ENCODE measurements at regions not wholly inside any gene's neighbourhood (a gene's known extent, or its start where the extent isn't known, plus 50 kb on each side); places are given as distances from the start of the nearest gene placed in this dataset.

DNA sequence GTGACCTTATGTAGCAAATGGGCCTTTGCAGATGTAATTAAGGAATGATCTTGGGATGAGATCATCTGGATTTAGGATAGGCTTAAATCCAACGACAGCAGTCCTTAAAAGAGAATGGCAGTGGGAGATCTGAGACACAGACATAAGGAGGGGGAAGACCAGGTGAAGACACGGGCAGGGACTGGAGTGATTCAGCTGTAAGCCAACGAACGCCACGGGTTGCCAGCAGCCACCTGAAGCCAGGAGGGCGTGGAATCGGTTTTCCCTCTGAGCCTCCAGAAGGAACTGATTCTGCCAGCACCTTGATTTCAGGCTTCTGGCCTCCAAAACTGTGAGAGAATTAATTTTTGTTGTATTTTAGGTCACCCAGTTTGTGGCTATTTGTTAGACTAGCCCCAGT, 218.6 kb upstream of the ANKRD55 start:
- DNase-seq = no peak

DNA sequence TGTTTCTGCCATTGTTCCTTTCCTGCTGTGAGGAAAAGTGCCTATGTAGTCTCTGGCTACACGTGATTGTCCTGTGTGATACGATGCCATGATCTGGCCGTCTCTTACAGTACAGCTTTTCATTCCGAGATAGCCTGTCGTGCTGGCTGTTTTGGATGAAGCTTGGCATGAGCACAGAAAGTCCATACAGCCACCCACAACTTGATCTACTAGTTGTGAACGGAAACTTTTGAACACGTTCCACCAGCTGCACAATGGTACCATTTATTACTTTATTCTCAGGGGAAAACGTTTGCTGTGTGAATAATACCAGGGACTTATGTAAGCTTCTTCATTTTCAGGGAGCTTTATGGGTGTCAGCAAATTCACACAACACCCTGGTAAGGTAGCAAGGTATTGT, 217.6 kb upstream of the ANKRD55 start:
- DNase-seq = no peak

DNA sequence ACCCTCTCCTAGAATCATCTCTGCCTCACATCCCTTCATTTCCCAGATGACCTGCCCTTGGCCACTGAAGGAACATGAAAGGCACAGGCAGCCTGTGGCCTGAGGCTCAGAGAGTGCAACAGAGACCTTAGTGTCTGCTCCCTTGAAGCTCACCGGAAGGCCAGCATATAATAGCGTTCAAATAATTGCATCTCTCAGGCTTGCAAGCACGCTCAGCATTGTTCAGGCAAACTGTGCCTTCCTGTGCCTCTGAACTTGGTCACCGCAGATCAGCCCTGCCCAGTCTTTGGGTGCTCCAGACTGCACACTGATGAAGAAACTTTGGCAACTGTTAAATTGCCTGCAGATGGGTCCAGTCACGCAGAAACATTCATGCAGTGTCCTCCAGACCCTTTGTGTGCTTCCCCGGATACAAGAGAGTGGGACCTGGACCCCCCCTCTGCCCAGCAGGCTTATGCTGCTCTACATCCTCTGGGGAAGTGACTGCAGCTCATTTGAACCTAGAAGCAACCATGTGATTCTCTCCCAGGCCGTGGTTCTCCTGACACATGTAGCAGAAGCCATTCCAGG, 216.0 kb upstream of the ANKRD55 start:
- no peak for DNase-seq

DNA sequence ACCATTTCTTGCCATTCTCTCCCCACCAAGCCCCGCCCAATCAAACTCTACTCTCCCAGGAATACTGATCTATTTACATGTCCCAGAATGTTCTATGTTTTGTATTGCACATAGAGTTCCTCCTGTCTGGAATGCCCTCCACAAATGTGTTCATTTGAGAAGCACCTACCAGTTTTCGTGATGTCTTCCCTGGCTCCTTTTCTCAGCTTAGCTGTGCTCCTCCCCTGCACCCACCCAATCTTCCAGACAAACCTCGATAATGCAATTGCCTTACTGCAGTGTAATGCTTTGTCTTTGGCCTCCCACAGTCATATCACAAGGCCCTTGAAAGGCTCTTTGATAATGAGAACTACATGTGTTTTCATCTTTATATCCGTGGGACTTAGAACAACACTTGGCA, 214.5 kb upstream of the ANKRD55 start:
- no peak for DNase-seq

DNA sequence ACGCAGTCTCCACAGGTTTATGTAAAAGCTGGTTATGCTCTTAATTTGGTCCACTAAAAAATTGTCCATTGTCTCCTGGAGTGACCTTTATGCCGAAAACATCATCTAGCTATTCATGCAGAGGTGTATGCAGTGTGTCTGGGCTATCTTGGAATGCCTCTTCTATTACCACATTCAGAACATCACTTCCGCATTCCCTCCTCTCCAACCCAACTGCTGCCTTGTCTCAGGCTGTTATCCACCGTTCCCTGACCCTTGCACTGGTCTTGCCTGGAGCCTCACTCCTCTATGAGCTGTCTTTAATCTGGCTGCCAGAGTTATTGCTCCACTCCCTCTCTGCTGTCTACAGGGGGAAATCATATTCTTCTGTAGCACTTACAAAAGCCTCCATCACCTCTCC, 214.1 kb upstream of the ANKRD55 start:
- no peak for DNase-seq

DNA sequence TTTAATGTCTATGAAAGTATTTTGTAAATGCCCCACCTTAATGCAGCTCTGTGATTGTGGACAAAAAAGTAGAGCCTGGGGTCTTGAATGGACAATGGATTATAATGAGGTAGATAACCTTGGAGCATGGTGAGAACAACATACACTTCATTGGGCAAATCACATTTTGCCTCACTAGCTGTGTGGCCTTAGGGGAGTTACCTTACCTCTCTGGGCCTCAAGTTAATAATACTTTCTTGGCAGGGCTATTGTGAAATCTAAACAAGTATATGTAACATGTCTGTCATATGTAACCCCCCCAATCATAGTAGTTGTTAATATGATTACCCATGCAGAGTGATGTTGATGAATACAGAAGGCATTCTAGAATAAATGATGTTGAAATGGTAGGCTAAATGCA, 213.6 kb upstream of the ANKRD55 start:
- no peak for DNase-seq

DNA sequence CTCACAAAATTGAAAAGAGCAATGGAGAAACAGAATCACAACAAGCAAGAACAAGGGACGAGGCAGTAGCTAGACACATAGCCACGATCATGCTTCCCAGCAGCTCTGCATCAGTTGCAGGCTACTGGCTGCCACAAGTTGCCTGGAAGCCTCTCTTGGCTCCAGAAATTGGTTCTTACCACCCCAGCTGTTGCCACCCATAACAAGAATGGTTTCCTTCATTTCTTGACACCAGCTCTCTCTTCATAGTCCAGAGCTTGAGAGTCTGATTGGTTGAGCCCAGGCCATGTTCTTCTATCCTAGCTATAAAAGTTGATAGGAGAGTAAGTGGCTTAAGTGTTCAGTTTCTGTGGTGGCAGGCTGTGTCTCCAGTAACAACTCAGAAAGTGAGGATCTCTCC, 210.7 kb upstream of the ANKRD55 start:
- no peak for DNase-seq

DNA sequence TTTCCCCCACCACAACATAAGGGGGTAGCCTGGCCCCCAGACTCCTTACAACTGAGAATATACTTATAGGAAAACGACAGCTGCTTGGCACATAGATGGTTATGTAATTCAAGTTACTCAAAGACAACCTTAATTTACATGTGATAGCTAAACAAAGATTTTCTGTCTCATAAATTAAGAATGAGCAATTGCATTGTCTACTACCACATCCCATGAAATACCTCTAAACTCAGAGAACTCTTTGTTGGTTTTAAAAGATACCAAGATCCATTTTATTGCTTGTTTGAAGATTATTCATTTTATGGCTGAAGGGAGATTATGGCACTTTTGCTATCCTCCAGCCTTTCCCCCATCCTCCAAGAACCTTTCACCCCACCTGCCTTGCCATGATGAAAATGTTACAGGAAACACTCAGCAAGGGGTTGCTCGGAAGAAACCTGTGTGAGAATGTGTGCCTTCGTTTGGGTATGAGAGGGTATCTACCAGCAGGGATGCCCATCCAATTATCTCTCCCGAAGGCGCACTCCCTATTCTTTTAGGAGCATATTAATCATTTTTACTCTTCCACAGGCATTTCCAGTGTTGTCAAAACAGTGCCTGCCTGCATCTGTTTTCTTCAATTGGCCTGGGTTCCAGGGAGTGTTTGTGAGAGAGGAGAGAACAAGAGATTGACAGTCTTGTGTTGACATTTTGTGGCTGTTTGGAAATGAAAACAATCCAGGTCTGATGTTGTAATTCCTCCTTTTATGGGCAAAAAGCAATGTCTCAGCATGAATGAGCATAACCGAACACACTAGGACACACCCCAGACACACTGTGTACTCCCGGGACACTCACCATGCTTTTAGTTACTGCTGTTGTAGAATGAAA, 208.0 kb upstream of the ANKRD55 start:
- no peak for DNase-seq

DNA sequence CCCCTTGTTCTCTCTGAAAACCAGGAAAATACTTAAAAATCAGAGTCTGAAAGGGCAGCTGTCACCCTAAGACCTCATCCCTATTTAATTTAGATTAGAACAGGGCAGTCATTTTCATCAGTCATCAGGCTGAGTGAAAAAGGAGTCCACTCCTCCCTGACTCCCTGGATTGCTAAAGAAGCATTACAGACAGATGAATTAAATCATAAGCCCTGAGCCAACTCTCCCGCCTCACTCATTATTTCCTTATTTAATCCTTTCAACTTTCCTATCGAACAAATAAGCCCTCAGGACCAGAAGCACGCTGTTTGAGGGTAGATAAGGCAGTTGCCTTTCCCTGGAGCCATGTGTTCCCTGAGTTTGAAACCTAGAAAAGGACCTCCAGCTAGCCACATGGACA, 201.9 kb upstream of the ANKRD55 start:
- DNase-seq = no peak

DNA sequence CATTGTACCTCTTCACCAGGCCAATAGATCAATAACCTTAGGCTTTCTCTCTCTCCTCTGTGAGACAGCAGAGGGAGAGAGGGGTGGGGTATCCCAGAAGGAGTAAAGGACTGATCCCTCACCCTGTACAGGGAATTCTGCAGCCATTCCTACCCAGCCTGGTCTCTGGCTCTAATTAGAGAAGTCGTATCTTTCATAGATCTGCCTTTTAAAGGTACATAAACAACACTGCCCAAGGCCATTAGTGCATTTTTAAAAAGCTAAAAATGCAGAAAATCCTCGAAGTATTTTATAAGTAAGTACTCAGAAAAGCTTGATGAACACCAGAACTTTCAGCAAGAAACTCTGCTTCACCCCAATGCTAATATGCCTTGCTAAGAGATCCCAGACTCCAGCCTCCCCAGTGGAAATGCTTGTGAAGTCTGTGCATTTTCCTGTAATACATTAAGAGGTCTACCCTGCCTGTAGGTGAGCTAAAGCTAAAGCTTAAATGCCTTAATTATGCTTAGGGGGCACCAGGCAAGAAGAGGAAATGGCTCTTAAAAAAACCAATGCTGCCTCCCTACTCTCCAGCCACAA, 200.0 kb upstream of the ANKRD55 start:
- DNase-seq = no peak

DNA sequence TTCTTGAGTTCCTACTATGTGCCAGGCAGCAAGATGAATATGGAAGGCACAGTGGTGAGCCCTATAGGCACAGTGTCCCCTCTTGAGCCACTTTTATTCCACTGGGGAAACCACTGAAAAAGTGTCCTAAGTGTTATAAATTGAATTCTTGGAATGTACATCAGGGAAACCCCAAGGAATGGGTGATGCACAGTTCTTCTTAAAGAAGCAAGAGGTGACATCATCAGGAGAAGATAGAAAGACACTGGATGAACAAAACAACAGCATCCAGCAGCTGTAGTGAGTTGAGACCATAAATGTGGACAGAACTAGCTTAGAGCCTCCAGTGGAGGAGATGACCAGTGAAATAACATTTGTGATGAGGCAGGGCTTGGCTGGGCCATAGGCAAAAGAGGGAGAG, 199.2 kb upstream of the ANKRD55 start:
- DNase-seq = no peak

DNA sequence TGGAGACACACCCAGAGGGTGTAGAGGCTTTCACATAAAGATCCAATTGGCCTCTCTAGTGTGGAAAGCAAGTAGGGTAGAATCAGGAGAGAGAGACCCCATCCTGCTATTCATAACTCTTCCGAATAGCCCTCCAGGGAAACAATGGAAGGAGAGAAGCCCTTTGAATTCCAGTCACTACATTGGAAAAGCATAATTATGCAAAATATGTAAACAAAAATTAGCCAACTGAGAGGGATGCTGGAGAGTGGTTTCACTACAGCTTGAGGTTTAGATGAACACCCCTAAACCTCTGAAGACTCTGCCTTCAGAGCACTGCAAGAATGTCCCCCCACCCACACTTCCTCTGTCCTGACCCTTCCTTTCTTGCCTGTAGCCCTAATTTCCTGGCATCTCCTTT, 197.3 kb upstream of the ANKRD55 start:
- no peak for DNase-seq

DNA sequence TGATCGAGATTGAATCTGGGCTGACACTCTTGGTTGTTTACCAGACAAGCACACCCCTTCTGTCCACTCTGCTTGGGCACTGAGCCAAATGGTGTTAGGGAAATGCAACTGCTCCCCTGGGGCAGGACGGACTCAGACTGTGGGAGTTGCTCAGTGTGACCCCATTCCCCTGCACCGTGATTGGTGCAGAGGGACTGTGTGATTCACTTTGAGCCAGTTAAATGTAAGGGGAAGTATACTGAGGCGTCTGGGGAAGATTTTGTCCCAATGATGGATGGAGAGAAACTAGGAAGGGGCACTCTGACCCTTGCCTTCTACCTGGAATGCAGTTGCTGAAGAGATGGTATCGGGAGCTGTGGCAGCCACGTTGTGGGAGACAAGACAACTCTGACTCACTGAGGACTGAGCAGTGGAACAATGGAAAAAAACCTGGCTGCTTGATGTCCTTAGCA, 196.0 kb upstream of the ANKRD55 start:
- DNase-seq = no peak

DNA sequence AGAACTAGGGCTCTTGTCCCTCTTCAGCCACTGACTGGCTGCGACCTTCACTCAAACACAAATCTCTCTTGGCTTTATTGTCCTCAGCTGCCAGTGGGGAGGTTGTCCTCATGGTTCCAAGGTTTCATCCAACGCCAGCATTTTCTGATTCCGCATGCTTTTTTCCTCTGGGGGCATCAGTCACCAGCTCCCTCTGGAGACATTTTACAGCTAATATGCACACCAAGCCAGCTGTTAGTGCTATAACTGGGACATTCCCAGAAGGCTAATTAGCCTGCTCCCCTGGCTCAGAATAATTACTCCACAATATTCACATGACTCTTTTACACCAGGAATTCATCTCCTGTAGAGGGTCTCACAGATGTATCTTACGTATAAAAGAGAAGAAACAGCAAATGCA, 193.6 kb upstream of the ANKRD55 start:
- no peak for DNase-seq

DNA sequence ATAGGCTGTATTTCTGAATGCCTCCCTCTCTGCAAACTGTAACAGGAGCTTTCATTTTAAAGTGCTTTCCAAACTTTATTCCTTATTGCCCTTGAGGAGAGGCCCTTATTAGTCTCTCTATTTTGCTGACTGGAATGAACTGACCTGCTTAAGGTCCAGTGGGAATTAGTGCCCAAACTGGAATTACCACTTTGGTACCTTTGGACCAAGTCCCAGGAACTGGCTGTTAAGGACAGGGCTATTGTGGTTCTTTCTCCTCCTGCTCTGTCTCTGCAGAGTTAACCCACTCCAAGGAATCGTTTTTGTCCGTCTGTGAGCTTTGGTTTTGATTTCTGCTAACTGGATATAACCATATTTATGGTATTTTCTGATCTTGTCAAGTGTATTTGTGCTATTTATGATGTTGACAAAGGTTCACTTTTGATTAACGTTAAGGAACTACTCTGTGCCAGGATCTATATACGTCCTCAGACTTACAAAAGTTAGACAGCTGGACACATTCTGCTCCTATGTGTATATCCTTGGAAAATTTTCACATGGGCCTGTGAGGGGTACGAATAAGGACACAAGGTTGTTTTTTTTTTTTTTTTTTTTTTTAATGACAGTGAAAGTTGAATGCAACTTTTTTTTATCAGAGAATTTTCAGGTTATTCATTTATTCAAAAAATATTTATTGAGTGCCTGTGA, 189.1 kb upstream of the ANKRD55 start:
- DNase-seq = no peak

DNA sequence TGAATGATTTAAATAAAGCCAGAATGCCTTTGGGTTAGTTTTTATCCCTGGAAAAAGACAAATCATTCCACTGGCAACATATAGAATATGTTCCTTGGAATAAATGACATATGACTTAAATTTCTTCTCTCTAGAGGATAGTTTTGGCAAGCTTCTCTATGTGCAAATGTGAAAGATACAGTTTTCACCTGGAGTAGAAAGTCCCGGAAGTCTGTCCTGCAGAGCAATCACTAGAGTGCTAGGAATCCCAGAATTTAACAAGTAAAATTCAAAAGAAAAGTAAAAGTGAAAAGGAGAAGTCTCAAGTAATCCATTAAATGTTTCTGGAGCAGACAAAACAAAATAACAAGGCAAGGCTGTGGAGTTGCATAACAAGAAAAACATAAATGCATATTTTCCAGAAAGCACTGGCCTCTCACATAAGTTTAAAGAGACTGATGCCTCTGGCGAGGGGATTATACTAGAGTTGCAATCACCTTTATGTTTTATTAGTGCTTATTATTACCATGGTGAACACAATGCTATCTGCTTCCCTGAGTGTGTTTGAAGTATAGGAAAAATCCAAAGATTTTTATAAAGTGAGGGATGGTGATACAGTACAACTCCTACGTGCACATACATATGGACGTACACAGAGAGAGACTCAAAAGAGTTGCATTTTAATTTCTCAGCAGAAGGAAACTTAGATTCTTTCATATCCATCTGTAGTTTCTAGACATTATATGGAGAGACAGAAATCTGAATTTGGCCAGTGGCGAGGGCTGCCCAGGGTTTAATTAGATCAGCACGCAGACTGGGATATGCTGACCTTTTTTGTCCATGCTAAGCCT, 188.3 kb upstream of the ANKRD55 start:
- DNase-seq = no peak

DNA sequence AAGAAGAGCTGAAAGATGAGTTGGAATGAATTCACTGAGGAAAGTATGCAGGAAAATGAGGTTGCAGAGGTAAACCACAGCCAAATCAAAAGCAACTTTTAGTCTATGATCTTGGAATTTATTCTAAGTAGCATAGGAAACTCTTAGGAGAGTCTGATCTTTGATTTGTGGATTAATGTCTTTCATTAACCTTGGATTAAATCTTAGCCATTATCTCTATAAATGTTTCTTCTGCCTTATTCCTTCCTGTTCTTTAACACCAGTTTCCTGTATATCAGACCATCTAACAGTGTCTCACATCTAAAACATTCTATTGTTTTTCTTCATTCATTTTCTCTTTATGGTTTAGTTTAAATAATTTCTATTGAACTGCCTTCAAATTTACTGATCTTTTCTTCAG, 187.2 kb upstream of the ANKRD55 start:
- no peak for DNase-seq

DNA sequence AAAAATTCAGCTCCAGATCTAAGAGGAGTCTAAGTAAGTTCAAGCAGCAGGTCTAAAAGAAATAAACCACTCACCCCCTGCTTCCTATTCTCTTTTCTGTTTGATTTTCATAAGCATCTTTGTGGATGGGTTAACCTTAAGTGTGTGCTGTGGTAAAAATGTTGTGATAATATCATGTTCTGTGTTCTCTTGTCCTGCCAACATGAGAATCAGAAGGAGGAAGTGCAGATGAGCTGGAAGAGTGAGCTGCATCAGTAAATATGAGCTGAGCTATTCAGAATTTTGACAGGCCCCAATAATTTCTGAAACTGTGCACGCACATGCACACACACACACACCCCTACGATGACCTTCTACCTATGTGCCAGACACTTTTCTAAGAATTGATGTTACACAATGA, 186.5 kb upstream of the ANKRD55 start:
- DNase-seq = no peak

DNA sequence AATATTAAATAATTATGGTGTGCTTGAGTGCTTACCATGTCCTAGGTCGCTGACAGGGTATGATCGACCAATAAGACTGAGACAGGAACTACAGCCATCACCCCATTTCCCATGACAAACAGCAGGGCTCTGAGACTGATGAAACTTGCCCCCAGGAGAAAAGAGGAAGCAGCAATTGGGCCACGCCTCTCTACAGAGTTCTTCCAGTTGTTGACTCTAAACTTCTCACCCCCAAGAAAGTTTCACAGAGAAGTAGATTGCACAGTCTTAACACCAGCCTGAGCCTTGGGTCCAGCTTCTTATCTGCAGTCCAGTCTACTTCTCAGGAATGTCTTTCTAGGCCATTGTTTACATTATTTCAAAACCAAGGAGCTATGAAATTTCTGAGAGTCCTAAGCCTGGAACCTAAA, 182.2 kb upstream of the ANKRD55 start:
- no peak for DNase-seq

DNA sequence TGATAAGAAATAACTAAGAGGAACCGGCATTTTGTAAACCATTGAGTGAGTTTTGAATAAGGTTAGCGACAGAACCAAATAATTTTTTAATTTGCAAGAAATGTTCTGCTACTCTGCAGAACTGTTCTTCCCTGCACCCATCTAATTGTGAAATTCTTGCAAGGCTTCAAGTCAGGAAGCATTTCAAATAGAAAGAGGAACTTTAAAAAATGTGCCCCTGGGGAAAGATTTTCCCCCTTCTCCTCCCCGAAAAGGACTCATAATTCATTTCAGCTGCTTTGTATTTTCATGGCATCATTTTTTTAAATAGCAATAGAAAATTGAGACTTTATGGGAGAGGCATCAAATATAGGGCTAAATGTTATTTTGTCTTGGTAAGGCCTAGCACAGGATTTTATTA, 180.9 kb upstream of the ANKRD55 start:
- DNase-seq = peak; percentile 9

DNA sequence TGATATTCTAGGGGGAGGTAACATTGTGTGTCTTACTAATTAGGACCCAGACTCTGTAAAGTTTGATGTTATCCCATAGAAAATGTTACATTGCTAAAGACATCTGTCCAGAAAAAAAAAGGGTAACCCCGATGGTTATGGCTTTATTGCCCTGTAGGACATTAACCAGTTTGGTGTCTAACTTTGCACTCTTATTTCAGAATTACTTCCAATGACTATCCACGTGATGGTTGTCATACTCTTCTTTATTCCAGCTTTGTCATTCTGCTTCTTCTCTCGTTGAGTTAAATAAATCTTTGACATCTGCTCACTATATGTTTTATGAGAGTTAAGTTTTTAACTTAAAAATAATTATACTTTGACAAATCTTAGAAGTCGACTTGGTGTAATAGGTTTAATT, 180.4 kb upstream of the ANKRD55 start:
- DNase-seq = no peak

DNA sequence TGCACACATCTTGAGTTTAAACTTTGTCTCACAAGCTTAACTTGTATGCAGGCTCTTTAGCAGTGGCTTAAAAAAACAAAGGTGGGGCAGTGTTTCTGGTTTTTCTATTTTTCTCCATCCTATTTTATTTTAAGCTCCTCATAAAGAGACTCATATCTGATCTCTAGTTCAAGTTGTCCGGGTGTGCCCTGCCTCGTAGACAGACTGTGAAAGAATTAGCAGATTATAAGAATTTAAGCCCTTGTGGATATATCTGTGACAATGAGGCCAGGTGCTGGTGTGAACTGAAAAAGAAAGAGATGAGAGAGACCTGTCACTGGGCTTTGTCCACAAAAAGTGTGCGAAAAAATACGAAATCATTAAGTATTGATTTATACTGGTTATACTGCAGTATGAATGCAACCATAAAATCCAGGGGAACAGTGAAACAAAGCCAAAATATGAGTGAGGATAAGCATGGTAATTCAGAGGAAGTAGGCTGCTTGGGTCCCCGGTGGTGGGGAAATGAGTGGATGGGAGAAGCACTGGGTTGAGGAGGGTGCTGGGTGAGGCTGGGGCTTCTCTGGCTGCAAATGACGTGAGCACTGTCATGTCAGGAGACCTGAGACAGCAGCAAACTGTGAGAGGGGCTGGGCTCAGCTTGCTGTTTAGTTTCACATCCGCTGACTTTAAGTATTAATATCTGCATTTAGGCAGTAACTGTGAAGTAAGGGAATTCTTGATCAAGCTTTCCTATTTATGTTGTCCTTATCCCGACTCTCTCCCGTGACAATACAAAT, 179.7 kb upstream of the ANKRD55 start:
- DNase-seq = no peak
